A549 (cell line): ENCODE measurements at regions not wholly inside any gene's neighbourhood (a gene's known extent, or its start where the extent isn't known, plus 50 kb on each side); places are given as distances from the start of the nearest gene placed in this dataset.

Experiments
- ATAC-seq, 2 experiments: fragments of 200-7000 bp in 1 of 2; fragments of >200 bp in 1 of 2; cut with Nextera tagmentation in 1 of 2; cut with Tn5 transposase in 1 of 2; 3 replicates each; pipeline versions ENCODE4 v1.8.0 to v1.9.1; 2018 to 2020; ENCODE audit warnings: mild to moderate bottlenecking in 1 of 2, moderate library complexity in 1 of 2
- CTCF ChIA-PET: fragments of 300-600 bp; sonication (Branson Sonifier 250); formaldehyde crosslinking; extraction: SDS; loops from one replicate; lab custom pipeline; 2021; ENCODE audit warnings: antibody characterized with exemption, inconsistent platforms; lab: Yijun Ruan, JAX
- POLR2A ChIA-PET: fragments of 350-600 bp; formaldehyde crosslinking; extraction: SDS; loops from one replicate; lab custom pipeline; 2021; ENCODE audit warnings: antibody characterized with exemption, inconsistent platforms; lab: Yijun Ruan, JAX
- DNase-seq, 2 experiments: peaks; one replicate each; pipeline versions ENCODE4 v3.0.0 to v3.0.0-alpha.2; 2011 to 2016; ENCODE audit warnings: low read depth in 1 of 2, low spot score in 1 of 2
- FAIRE-seq: peaks from 2 replicates; lab custom pipeline; 2011; peaks lifted over from hg19 to GRCh38; lab: Jason Lieb, UNC
- H3K27ac ChIP-seq, 2 experiments: fragments of >200 bp; sonication (Bioruptor Twin); formaldehyde crosslinking; 3 replicates each; pipeline ENCODE4 v1.5.1; 2016 to 2017
- H3K4me1 ChIP-seq: fragments of >200 bp; sonication (Bioruptor Twin); formaldehyde crosslinking; 3 replicates; pipeline ENCODE4 v1.6.1; 2016
- H3K4me2 ChIP-seq: fragments of >200 bp; sonication (Bioruptor Twin); formaldehyde crosslinking; 3 replicates; pipeline ENCODE4 v1.6.1; 2016
- H3K4me3 ChIP-seq: fragments of >200 bp; sonication (Bioruptor Twin); formaldehyde crosslinking; 3 replicates; pipeline ENCODE4 v1.5.1; 2016
- H3K9me3 ChIP-seq: fragments of >200 bp; sonication (Bioruptor Twin); formaldehyde crosslinking; 3 replicates; pipeline ENCODE4 v1.6.1; 2016
- CBX2 ChIP-seq: fragments of 200-600 bp; sonication (generic); IDR thresholded peaks from 2 replicates; pipeline ENCODE4 v1.6.1; 2016; ENCODE audit warnings: low read depth, mild to moderate bottlenecking, borderline replicate concordance
- CHD2 ChIP-seq: fragments of 150-350 bp; IDR thresholded peaks from 2 replicates; pipeline ENCODE4 v1.6.1; 2014; ENCODE audit warnings: low read length; ENCODE audit not compliant: partially characterized antibody
- CHD4 ChIP-seq: fragments of 200-600 bp; sonication (generic); IDR thresholded peaks from 2 replicates; pipeline ENCODE4 v1.6.1; 2016; ENCODE audit warnings: antibody characterized with exemption, mild to moderate bottlenecking, borderline replicate concordance
- ESRRA ChIP-seq: fragments of 150-350 bp; IDR thresholded peaks from 2 replicates; pipeline ENCODE4 v1.6.1; 2014; ENCODE audit warnings: mild to moderate bottlenecking, low read length, borderline replicate concordance
- FOSL2 ChIP-seq, 2 experiments: fragments of 450-650 bp in 1 of 2; fragments of >200 bp in 1 of 2; sonication (Bioruptor Twin) in 1 of 2; formaldehyde crosslinking; IDR thresholded peaks; 2 replicates each; pipeline versions ENCODE4 v1.5.0 to v1.6.1; 2016 to 2020; ENCODE audit warnings: mild to moderate bottlenecking in 1 of 2, moderate library complexity in 1 of 2
- GATA3 ChIP-seq: IDR thresholded peaks from 2 replicates; pipeline ENCODE4 v1.6.1; 2012; ENCODE audit warnings: borderline replicate concordance
- HDAC2 ChIP-seq: fragments of 200-600 bp; sonication (generic); IDR thresholded peaks from 2 replicates; pipeline ENCODE4 v1.6.1; 2016
- HEYL ChIP-seq: fragments of 250-450 bp; sonication (Bioruptor Pico); IDR thresholded peaks from 2 replicates; pipeline ENCODE4 v1.8.0; 2021; ENCODE audit warnings: mild to moderate bottlenecking, moderate library complexity
- HOXA7 ChIP-seq: fragments of 250-450 bp; sonication (Bioruptor Pico); IDR thresholded peaks from 2 replicates; pipeline ENCODE4 v1.5.0; 2020; ENCODE audit warnings: mild to moderate bottlenecking, moderate library complexity
- HOXB13 ChIP-seq: fragments of 250-450 bp; sonication (Bioruptor Pico); IDR thresholded peaks from 2 replicates; pipeline ENCODE4 v1.5.0; 2020; ENCODE audit warnings: low read depth, mild to moderate bottlenecking, moderate library complexity
- HOXB5 ChIP-seq: fragments of 250-450 bp; sonication (Bioruptor Pico); IDR thresholded peaks from 2 replicates; pipeline ENCODE4 v1.5.0; 2020; ENCODE audit warnings: mild to moderate bottlenecking, moderate library complexity
- JUN ChIP-seq, 2 experiments: fragments of >200 bp; sonication (Bioruptor Twin); formaldehyde crosslinking; IDR thresholded peaks; 2 replicates in 1 of 2; 3 replicates in 1 of 2; pipeline ENCODE4 v1.6.1; 2016 to 2017
- KDM5A ChIP-seq: fragments of 200-600 bp; sonication (generic); IDR thresholded peaks from 2 replicates; pipeline ENCODE4 v1.6.1; 2016; ENCODE audit warnings: antibody characterized with exemption, mild to moderate bottlenecking
- NFE2L2 ChIP-seq: fragments of 150-350 bp; conservative IDR thresholded peaks from 2 replicates; pipeline ENCODE4 v1.6.1; 2014; ENCODE audit warnings: low read length
- NR3C1 ChIP-seq: fragments of >200 bp; sonication (Bioruptor Twin); formaldehyde crosslinking; IDR thresholded peaks from 3 replicates; pipeline ENCODE4 v1.6.1; 2017
- PHF8 ChIP-seq: fragments of 200-600 bp; sonication (generic); IDR thresholded peaks from 2 replicates; pipeline ENCODE4 v1.6.1; 2016; ENCODE audit warnings: low read depth, mild to moderate bottlenecking, antibody characterized with exemption, moderate library complexity, borderline replicate concordance
- POLR2A ChIP-seq: IDR thresholded peaks from 2 replicates; pipeline ENCODE4 v1.6.1; 2012; ENCODE audit warnings: mild to moderate bottlenecking, low read length
- POLR2AphosphoS2 ChIP-seq: conservative IDR thresholded peaks from 2 replicates; pipeline ENCODE4 v1.6.1; 2012; ENCODE audit warnings: low read length, improper control_type of control experiment, inconsistent platforms
- RAD21 ChIP-seq, 2 experiments: fragments of >200 bp in 1 of 2; sonication (Bioruptor Twin) in 1 of 2; formaldehyde crosslinking in 1 of 2; IDR thresholded peaks in 1 of 2; conservative IDR thresholded peaks in 1 of 2; 2 replicates in 1 of 2; 3 replicates in 1 of 2; pipeline ENCODE4 v1.6.1; 2012 to 2018; ENCODE audit warnings: inconsistent platforms in 1 of 2
- RFX5 ChIP-seq: fragments of 450-650 bp; IDR thresholded peaks from 2 replicates; pipeline ENCODE4 v1.7.1; 2014; ENCODE audit warnings: antibody characterized with exemption, mild to moderate bottlenecking, moderate library complexity
- SREBF2 ChIP-seq: fragments of 450-650 bp; IDR thresholded peaks from 2 replicates; pipeline ENCODE4 v1.6.1; 2014; ENCODE audit warnings: mild to moderate bottlenecking, moderate library complexity
- TFCP2L1 ChIP-seq: fragments of 250-450 bp; sonication (Bioruptor Pico); IDR thresholded peaks from 2 replicates; pipeline ENCODE4 v1.5.0; 2021; ENCODE audit warnings: mild to moderate bottlenecking
- TP53 ChIP-seq: fragments of 250-450 bp; sonication (Bioruptor Pico); IDR thresholded peaks from 2 replicates; pipeline ENCODE4 v1.5.0; 2021; ENCODE audit warnings: mild to moderate bottlenecking, moderate library complexity
- ZFP36 ChIP-seq: fragments of 450-650 bp; IDR thresholded peaks from 2 replicates; pipeline ENCODE4 v1.6.1; 2014; ENCODE audit warnings: borderline replicate concordance; ENCODE audit not compliant: partially characterized antibody
- WGBS: methylation state at CpG from one replicate; pipeline ENCODE4 v1.1.6; 2017; ENCODE audit errors: missing lambda C conversion rate; 5-methylcytosine and 5-hydroxymethylcytosine counted together
- TF ChIP-seq, protein P1 (sequence below): IDR thresholded peaks from 2 replicates; pipeline ENCODE4 v1.6.1; 2012
- TF ChIP-seq, protein P2 (sequence below): IDR thresholded peaks from 2 replicates; pipeline ENCODE4 v1.6.1; 2012; ENCODE audit warnings: low read depth, borderline replicate concordance
- TF ChIP-seq, protein P3 (sequence below): fragments of >200 bp; sonication (Bioruptor Twin); formaldehyde crosslinking; IDR thresholded peaks from 2 replicates; pipeline ENCODE4 v1.6.1; 2016
- TF ChIP-seq, protein P4 (sequence below): IDR thresholded peaks from 2 replicates; pipeline ENCODE4 v1.6.1; 2012
- TF ChIP-seq, protein P5 (sequence below): fragments of 150-350 bp; IDR thresholded peaks from 2 replicates; pipeline ENCODE4 v1.6.1; 2014; ENCODE audit warnings: low read depth, mild to moderate bottlenecking, low read length

DNA sequence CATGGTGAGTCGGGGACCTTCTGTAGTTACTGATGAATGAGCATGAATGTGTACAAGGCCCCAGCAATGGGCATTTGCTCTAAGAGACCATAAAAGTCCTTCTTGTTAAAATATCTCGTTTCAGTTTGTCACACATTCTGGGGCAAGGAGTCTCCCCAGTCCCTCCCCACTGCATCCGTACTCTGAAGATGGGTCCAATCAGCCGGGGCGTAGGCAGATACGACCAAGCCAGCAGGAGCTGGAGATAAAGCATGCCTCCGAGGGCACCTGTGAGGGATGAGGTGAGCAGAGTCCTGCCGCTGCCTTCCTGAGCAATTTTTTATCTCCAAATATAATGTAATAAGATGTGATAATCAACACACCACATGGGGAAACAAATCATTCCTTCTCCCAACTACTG, 528.5 kb downstream of the BCL11B start:
- WGBS = 22% methylated on average over 8 of the region's 8 CpGs
- H3K27ac ChIP-seq = no peak overlapping the region
- DNase-seq (no peak), FAIRE-seq (no peak), ATAC-seq (no peak)
- no peak overlapping the region for H3K4me3 ChIP-seq
- H3K9me3 ChIP-seq = no peaks in the 10 kb centered on the region
- H3K4me1 ChIP-seq = no peaks in the 10 kb centered on the region
- TF ChIP-seq HOXB13 (CRISPR knock-in tag) = no peak
- TF ChIP-seq, protein P1, sequence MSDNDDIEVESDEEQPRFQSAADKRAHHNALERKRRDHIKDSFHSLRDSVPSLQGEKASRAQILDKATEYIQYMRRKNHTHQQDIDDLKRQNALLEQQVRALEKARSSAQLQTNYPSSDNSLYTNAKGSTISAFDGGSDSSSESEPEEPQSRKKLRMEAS = no peak
- TF ChIP-seq, protein P2, sequence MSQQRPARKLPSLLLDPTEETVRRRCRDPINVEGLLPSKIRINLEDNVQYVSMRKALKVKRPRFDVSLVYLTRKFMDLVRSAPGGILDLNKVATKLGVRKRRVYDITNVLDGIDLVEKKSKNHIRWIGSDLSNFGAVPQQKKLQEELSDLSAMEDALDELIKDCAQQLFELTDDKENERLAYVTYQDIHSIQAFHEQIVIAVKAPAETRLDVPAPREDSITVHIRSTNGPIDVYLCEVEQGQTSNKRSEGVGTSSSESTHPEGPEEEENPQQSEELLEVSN = no peak
- no peak for TF ChIP-seq TFCP2L1 (CRISPR knock-in tag)
- no peak for TF ChIP-seq CHD2
- TF ChIP-seq GATA3 = no peak
- TF ChIP-seq FOSL2 (IDR thresholded peaks at IDR 0.05) = no peak
- no peak for TF ChIP-seq FOSL2 (CRISPR knock-in tag; IDR thresholded peaks at IDR 0.05)
- no peak for TF ChIP-seq HDAC2
- TF ChIP-seq RFX5 = no peak
- TF ChIP-seq HEYL (CRISPR knock-in tag) = no peak
- TF ChIP-seq ESRRA = no peak
- TF ChIP-seq JUN (IDR thresholded peaks at IDR 0.05) = no peak
- TF ChIP-seq, protein P3, sequence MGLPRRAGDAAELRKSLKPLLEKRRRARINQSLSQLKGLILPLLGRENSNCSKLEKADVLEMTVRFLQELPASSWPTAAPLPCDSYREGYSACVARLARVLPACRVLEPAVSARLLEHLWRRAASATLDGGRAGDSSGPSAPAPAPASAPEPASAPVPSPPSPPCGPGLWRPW = no peak
- no peak for TF ChIP-seq PHF8
- TF ChIP-seq POLR2AphosphoS2 = no peak
- no peak for TF ChIP-seq NFE2L2
- TF ChIP-seq CHD4 = no peak
- TF ChIP-seq, protein P4, sequence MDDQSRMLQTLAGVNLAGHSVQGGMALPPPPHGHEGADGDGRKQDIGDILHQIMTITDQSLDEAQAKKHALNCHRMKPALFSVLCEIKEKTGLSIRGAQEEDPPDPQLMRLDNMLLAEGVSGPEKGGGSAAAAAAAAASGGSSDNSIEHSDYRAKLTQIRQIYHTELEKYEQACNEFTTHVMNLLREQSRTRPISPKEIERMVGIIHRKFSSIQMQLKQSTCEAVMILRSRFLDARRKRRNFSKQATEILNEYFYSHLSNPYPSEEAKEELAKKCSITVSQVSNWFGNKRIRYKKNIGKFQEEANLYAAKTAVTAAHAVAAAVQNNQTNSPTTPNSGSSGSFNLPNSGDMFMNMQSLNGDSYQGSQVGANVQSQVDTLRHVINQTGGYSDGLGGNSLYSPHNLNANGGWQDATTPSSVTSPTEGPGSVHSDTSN = no peak
- no peak for TF ChIP-seq HOXB5 (CRISPR knock-in tag)
- TF ChIP-seq KDM5A = no peak
- CTCF ChIA-PET = no interaction called here
- no peak overlapping the region for H3K4me2 ChIP-seq
- POLR2A ChIA-PET = interaction anchor here (0.5 kb wide), 1 partner anchor 161 kb away, joined by 3 read pairs; no protein-coding TSS in a partner anchor

DNA sequence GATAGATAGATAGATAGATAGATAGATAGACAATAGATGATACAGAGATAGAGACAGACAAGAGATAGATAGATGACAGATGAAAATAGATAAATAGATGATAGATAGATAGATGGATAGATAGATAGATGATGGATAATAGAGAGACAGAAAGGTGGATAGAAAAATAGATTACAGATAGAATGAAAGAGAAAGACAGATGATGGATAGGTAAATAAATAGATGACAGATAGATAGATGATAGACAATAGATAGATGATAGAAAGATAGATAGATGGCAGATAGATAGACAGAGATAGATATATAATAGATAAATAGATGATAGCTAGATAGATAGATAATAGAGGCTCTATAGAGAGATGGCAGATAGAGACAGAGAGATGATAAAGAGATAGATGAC, 523.0 kb downstream of the BCL11B start:
- FAIRE-seq (no peak), ATAC-seq (no peak), DNase-seq (no peak)
- no peaks in the 10 kb centered on the region for H3K4me1 ChIP-seq
- ChIA-PET POLR2A (no interaction called here), CTCF (no interaction called here)
- no peak overlapping the region for H3K27ac ChIP-seq
- no peak for TF ChIP-seq CHD4
- TF ChIP-seq, all 56 proteins: peak for 0
- Histone ChIP-seq H3K4me2 (no peak overlapping the region), H3K4me3 (no peak overlapping the region), H3K9me3 (no peaks in the 10 kb centered on the region)

DNA sequence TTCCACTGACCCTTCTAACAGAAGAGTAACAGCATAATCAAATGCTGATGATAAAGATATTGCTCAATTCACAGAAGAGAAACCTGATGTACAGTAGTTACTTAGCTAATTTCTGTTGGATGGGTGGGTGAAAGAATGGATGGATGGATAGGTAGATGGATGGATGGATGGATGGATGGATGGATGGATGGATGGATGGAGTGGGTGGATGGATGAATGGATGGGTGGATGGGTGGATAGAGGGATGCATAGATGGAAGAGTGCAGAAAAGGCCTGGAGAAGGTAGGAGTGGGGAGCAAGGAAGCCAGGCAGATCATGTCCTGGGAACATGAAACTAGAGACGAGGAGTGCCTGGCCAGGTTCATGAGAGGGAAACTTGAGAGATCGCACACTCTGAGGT, 520.9 kb downstream of the BCL11B start:
- Histone ChIP-seq H3K4me2 (no peak overlapping the region), H3K27ac (no peak overlapping the region)
- no peak for ATAC-seq
- DNase-seq = no peak
- ChIA-PET CTCF (no interaction called here), POLR2A (no interaction called here)
- no peak for TF ChIP-seq TFCP2L1 (CRISPR knock-in tag)
- TF ChIP-seq, protein P5, sequence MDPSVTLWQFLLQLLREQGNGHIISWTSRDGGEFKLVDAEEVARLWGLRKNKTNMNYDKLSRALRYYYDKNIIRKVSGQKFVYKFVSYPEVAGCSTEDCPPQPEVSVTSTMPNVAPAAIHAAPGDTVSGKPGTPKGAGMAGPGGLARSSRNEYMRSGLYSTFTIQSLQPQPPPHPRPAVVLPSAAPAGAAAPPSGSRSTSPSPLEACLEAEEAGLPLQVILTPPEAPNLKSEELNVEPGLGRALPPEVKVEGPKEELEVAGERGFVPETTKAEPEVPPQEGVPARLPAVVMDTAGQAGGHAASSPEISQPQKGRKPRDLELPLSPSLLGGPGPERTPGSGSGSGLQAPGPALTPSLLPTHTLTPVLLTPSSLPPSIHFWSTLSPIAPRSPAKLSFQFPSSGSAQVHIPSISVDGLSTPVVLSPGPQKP = no peak
- no peak for TF ChIP-seq RAD21 (conservative IDR thresholded peaks at IDR 0.05 in 1 of 2, IDR thresholded peaks at IDR 0.05 in 1 of 2)
- no peak for TF ChIP-seq FOSL2 (IDR thresholded peaks at IDR 0.05)
- no peak for TF ChIP-seq FOSL2 (CRISPR knock-in tag; IDR thresholded peaks at IDR 0.05)
- no peak for TF ChIP-seq NR3C1
- TF ChIP-seq TP53 (CRISPR knock-in tag) = no peak
- no peak for TF ChIP-seq POLR2A
- TF ChIP-seq, protein P1 = no peak
- TF ChIP-seq CBX2 = no peak
- no peak for TF ChIP-seq SREBF2
- no peak for TF ChIP-seq HOXA7
- no peak for TF ChIP-seq ZFP36
- TF ChIP-seq, all 56 proteins: peak for 0
- H3K4me3 ChIP-seq = no peak overlapping the region
- 47% methylated on average over 2 of the region's 2 CpGs for WGBS
- H3K4me1 ChIP-seq = no peaks in the 10 kb centered on the region
- FAIRE-seq = no peak
- peaks cover 6% of the 10 kb centered on the region; the same call in 1 of the 3 replicates for H3K9me3 ChIP-seq
